Posterior cingulate gyrus (tissue), 11 donors: ENCODE measurements at regions not wholly inside any gene's neighbourhood (a gene's known extent, or its start where the extent isn't known, plus 50 kb on each side); places are given as distances from the start of the nearest gene placed in this dataset.

ENCODE experiments used
- DNase-seq, 10 donors: peaks; one replicate each; pipeline versions ENCODE4 v3.0.0 to v3.0.0-alpha.2; 2020 to 2021; ENCODE audit warnings: mixed read lengths in 3 of 10
- intact Hi-C: fragments of 100-400 bp; cut with DNase I; formaldehyde crosslinking; loops from one replicate; pipeline ENCODE4 v1.15.1; 2023

DNA sequence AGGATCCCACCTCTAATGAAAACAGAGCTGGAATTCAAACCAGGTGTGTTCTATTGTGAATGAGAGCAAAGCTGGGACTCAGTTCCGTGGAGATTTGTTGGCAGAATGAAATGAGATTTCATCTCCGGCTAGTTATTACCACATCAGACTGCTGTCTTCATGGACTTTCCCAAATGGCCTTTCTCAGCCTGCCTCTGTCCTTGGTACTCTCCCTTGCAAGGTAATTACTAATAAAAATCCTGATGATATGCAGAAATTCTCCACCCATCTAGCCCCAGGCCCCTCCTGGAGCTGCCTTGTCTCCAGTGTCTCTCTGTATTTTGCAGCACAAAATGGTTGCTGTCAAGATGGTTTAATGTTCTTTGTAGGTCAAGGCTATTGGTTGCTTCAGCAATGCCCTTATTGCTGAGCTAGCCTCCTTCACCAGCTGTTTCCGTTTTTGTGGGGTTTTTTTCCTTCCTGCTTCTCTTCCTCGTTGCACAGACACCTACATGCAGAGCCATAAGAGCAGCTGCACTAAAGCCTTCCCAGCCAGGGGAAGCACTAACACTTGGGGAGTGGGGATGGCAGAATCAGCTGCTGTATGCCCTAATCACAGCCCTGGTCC is 185.0 kb upstream of the GHITM start:
- intact Hi-C loops = no loop called here
- DNase-seq = no peak

DNA sequence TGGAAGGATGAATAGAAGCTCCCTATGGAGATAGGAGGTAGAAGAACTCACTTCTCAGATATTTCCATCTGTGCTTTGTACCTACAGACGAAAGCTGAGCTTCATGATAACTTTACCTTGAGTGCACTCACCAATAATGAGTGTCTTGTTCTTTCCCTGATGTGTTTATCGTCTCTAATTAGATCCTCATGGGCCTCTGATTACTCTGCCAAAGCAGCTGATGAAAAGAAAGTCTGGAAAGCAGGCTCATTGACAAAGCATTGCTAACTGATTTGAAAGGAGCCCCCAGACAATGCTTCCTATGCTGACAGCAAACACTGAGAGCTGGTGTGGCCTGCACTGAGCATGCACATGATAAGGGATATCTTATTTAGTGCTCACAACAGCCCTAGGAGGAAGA is 183.9 kb upstream of the GHITM start:
- intact Hi-C loops = no loop called here
- DNase-seq = no peak

DNA sequence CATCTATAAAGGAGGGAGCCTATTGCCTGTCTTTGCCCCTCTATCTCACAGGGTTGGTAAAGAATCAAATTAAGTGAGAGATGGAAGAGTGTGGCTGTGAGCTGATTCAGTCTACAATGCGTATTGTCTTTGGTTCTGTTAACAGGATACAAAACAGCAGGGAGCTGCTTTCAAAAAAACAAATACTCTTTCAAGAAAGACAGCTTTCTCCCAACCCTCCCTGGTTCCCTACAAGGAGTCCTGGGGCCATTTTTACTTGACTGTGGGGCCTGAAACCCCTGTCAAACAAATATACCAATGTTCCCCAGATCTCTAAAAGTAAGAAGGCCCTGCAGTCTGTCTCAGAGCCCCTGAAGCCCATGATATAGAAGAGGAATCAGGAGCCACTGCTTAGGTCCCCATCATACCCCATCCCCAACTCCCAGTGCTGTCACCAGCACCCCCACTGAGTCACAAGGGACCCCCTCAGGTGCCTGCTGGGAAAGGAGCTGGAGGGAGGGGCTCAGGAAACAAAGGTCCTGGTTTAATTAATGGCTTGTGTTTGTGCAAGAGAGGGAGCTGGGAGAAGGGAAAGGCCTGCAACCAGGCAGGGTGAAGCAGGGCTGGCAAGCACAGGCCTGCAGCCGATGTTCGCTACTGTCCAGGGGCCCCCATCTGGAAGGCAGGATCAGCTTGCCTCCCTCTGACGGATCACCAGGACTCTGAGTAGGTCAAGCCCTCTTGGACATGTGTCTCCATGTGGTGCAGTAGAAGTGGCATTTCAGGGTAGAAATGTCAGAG is 182.0 kb upstream of the GHITM start:
- DNase-seq = no peak
- intact Hi-C loops = no loop called here

DNA sequence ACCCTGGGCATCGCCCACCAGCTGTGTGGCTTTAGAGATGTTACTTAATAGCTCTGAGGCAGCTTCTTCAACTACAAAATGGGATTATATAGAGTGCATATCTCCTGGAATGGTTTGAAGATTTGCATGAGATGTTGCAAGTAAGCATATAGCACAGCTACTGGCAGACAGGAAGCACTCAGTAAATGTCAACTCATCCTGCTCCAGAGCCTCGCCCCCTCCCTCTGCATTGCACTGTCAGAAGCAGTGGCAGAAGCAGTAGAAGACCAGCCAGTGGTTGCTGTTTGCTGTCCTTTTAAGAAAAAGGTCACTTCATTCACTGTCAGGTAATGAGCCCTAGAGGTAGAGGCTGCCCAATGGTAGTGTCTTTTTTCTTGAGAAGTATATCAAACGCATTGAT is 180.0 kb upstream of the GHITM start:
- no peak for DNase-seq
- intact Hi-C loops = no loop called here

DNA sequence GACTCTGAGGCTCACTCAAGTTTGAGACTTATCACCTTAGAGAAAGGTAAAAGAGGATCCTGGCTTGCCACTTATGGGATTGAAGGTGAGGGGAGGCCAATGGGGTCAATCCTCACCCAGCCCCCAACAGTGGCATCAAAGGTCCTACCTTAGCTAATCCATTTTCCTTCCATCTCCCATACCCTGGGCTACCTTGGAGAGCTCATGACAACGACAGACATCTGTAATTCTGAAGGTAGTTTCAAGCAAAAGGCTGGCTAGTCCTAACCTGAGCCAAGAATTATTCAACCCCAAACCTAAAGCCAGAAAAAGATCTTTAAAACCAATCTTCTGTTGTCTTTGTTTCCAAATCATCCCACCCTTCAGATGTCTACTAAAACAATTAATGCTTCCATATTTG is 179.2 kb upstream of the GHITM start:
- intact Hi-C loops = no loop called here
- no peak for DNase-seq

DNA sequence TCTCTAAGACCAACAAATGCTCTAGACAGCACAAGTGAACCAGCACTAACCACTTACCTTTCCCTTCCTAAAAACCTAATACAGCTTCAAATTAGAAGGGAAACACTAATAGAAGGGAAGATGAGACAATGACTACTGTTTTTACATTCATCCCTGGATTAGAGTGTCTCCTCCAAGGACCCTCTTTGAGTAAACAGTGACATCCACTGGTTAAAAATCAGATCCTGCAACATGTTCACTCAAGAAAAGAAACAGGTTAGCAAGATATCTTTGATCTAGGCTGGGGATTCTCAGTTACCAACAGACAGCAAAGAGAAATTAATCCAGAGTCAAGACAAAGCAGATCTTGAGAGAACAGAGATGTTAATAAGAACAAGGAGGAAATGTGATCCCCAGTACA is 177.7 kb upstream of the GHITM start:
- intact Hi-C loops = no loop called here

DNA sequence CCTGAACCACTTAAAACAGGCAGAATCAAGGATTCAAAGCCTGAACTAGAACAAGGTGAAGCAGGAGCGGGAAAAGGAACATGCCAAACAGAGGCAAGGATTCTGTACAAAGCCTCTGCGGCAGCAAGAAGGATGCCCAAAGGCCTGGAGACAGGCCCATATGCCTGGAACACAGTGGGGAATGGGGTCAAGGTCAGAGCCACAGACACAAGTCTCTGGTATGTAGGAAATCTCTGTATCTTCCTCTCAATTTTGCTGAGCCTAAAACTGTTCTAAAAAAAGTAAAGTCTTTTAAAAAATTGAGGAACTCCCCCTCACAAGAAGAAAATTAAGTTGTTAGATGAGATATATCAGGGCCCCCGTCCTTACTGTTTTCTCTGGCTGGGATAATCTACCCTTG is 175.9 kb upstream of the GHITM start:
- DNase-seq = no peak
- intact Hi-C loops = no loop called here

More for the DNA sequence above, 177.7 kb upstream of the GHITM start:
- no peak for DNase-seq

DNA sequence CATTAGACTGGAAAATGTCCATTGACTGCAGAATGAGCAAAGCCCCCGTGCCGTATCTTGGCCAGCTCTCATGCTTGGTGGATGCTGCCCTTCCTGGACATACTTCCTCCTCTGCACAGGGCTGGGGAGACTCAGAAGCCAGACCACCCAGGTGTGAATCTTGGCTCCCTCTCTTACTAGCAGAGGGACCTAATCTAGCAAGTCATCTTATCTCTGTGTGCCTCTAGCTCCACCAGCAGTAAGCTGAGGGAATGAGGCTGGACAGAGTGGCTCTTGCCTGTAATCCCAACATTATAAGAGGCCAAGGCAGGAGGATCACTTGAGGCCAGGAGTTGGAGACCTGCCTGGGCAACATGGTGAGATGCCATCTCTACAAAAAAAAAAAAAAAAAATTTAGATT is 173.8 kb upstream of the GHITM start:
- intact Hi-C loops = no loop called here
- no peak for DNase-seq

DNA sequence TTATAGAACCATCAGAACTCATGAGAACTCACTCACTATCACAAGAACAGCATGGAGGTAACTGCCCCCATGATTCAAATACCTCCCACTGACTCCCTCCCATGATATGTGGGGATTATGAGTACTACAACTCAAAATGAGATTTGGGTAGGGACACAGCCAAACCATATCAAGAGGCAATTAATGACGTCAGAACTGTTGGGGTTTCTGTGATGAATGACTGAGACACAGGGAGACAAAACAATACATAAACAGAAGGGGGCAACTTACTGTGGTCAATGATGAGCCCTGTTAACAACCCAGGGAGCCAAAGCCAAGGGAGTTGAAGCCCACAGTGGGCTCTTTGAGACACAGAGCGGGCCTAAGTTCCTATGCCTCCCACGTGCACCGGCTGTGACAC is 171.3 kb upstream of the GHITM start:
- intact Hi-C loops = no loop called here

DNA sequence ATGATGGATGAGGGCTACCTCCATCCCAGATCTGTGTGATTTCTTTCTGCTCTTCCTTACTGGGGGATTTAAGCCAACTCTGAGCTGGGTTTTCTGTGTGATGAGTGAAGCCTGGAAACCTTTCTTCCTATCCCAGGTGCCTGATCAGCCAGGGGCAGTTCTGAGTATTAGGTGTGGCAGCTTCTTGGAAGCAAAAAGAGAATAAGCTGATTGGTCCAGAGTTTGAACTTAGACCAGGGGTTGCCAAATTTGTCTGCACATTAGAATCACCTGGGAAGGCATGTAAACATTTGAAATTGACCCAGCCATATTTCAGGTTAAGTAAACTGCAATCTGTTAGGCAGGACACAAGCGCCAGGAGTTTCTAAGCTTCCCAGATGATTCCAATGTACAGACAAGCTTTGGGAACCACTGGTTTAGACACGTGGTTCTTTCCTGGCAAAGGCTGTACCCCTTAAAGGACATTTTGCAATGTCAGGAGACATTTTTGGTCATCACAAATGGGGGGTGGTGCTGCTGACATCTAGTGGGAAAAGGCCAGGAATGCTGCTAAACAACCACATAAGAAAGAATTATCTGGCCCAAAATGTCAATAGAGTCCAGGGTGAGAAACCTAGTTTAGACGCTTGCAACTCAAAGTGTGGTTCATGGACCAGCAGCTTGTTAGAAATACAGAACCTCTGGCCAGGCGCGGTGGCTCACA is 160.5 kb upstream of the GHITM start:
- intact Hi-C loops = no loop called here
- no peak for DNase-seq

More for the DNA sequence above, 171.3 kb upstream of the GHITM start:
- DNase-seq = no peak

DNA sequence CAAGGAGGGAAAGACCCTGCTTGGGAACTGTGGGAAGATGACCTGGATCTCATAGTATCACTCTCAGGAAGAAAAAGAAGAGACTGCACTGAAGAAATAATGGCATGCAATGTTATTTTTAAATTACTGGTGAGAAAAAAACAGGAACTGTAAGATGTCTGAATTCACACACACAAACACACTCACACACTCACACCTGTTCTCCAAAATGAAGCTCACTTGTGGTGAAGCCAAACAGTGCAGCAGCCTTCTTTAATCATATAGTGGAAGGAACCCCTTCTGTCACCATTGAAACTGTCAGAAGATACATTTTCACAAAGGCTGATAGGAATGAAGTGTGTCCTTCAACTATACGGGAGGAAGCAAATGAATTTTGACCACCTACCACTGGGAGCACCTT is 156.5 kb upstream of the GHITM start:
- DNase-seq = no peak
- intact Hi-C loops = no loop called here

DNA sequence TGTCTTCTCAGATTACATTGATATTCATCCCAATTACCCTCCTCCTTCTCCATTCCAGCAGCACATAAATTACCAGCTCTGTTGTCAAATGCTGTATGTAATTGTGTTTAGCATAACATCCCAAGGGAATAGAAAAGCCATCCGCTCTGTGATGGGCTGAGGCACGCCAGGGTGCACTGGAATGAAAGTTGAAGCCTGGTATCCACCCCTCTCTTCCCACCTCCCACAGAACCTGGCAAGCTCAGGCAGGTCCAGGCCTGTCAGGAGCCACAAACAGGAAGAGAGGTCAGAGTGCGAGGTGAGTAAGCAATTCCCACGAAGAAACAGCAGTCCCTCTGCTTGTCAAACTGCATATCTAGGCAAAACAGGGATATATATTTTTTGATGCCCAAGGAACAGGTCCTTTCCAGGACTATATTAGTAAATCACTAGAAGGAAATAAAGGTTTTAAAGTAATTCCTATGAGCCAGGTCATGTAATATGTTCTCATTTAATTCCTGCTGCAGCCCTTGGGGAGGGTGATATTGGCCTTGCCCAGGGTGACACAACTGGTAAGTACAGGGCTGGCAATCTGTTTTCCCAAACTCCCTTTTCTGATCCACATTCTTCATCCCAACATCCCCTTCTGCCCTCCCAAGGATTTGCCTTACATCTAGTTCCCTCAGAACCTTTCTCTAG is 155.6 kb upstream of the GHITM start:
- DNase-seq = no peak

DNA sequence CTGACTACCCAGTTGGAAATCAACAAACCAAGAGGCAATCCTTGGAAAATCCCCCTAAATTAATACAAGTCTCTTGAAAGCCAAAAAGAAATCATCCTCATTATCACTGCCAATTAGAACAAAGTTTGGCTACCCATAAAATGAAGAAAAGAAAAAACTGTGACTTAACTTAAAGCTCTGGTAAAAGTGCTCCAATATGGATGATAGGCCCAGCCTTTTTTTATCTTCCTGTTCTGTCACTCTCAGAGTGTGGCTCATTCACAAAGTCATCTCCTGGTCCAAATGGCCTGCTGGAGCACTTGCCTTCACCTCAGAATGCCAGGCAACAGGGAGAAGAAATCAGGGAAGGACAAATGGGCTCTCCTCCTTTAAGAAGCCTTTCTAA is 155.1 kb upstream of the GHITM start:
- intact Hi-C loops = no loop called here
- DNase-seq = no peak

More for the DNA sequence above, 155.6 kb upstream of the GHITM start:
- intact Hi-C loops = no loop called here

DNA sequence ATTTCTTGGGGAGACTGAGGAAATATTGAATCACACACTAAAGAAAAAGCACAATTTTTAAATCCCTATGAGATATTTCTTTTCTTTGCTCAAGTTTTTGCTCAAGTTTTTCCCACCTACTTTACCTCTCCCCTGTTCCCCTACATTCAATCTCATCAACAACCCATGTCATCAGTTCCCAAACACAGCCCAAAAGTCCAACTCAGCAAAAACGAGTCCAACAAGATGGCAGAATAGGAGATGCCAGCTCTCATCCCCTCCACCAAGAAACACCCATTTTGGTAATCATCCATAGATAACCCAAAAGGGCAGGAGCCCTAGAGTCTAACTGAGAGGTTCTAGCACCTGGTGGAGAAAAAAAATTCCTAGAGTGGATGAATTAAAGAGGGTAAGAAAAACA is 152.5 kb upstream of the GHITM start:
- DNase-seq = no peak
- intact Hi-C loops = no loop called here

DNA sequence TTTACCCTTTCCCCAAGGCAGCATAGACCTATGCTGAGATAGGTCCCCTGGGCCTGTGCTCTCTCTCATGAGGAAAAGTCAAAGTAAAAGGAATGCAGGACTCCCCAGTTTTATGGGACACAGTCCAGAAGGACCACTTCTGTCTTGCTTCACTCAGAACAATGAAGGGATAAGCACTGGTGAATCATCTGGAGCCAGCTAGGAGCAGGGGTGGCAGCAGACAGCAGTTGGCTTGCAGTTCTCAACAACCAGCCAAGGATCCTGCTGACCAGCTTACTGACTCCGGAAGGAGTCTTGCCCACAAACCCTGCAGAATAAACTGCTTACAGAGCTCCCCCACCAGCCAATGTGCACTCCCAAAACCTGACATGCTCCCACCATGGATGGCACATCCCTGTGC is 152.1 kb upstream of the GHITM start:
- no peak for DNase-seq
- intact Hi-C loops = no loop called here

DNA sequence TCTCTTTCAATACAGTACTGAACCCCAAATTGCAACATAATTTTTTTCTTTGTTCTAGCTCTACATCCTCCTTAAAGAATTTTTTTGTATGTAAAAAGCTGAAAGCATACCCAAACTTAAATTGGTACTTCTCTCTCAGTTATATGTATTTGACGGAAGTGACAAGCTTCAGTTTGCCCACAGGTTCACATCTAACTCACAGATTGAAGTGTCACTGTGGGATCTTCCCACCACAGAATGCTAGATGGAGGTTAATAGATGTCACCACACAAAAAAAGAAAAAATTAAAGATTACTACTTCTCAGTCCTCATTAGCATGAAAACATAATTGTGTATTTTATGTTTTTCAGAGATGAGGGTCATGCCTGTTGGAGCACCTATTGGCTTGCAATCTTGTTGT is 150.9 kb upstream of the GHITM start:
- no peak for DNase-seq
- intact Hi-C loops = no loop called here

DNA sequence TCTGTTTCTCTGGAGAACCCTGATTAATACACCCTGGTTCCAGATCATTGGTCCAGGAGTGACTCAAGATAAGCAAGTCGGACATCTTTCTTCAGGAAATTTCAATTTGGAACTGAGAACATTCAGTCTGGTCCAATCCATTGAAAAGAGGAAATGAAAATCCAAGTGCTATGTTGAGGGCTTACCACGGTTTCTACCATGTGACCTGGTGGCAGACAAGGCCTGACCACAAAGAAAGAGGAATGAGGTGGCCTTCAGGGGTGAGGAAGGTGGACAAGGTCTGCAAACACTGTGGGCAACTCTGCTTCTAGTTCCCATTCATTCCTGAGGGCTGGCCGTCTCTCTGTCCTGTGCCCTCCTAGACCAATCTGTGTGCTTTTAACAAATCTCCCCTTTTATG is 149.2 kb upstream of the GHITM start:
- intact Hi-C loops = no loop called here
- DNase-seq = no peak

DNA sequence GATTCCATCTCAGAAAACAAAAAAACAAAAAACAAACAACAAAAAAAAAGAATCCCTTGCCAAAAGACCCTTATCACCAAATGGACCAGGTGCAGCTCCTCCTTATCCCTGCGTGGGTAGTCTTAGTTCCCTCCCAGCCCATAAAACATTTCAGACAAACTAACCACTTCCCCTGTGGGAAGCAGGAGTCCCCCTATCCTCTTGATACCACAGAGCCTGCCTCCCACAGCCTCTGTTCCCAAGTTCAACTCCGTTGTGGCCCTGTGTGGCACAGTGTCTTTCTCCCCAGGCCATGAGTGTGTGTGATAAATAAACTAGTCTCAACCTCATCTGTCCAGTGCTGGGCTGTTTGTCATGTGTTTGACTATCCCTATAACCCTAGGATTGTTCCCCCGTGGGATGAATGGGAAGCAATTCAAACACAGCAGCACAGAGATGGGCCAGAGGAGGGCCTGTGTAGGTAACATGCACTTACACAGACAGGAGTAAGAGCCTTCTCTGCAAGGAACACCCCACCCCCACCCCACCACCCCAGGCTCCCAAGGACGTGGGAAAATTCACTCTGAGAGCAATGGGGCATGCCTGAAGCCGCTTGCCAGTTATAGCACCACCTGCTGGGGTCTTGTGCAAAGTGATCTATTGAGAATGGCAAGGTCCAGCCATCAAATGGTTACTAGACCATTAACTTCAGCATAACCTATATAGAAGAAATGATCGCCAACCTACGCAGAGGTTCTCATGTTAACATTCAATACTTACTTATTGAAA is 147.1 kb upstream of the GHITM start:
- no peak for DNase-seq
- intact Hi-C loops = no loop called here

DNA sequence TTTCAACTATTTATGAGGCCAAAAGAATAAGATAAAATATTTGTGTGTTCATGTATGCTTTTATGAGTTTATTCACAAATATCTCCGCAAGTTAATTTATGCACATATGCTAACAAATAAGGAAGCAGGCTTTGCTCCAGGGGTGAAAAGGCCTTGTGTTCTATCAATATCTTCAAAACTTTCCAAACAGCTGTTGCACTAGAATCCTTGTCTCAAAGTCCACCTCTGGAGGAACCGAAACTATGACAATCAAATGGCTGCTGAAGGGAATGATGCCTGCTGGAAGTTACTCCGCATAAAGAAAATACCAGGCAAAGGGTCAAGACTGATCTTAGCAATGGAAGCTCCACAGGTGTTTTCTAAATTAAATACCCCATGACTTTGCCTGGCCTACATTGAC is 145.0 kb upstream of the GHITM start:
- no peak for DNase-seq
- intact Hi-C loops = no loop called here

DNA sequence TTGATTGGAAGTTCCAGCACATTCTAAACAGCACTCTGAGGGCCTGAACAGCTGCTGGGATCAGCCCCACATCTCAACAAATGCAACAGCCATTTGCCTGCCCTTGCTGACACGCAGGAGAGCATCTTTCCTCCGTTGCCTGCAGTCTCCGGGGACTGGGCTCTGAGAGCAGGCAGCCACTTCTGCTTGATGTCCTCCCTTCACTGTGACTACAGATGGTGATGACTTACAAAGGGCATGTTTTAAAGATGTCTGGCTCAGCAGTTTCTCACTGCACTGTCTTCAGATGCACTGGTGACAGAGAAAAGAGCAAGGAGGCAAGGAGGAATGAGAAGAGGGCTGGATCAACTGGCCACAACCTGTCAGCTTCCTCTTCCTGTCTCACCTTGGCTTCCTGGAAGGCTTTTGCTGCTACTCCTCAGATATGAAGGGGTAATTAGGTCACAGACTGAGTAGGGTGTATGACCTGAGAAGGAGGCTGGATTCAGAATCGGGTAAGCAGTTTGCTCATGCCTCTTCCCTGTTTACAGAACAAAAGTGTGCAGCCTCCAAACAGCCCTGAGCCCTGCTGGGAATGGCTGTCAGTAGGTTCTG is 143.5 kb upstream of the GHITM start:
- intact Hi-C loops = no loop called here

More for the DNA sequence above, 143.5 kb upstream of the GHITM start:
- DNase-seq = no peak
